OCI-LY1 (cell line): ENCODE measurements at regions not wholly inside any gene's neighbourhood (a gene's known extent, or its start where the extent isn't known, plus 50 kb on each side); places are given as distances from the start of the nearest gene placed in this dataset.

Experiments
- EZH2 ChIP-seq: fragments of 200-600 bp; sonication (generic), shearing (Covaris generic); IDR thresholded peaks from 2 replicates; pipeline ENCODE4 v1.8.0; 2017; ENCODE audit warnings: borderline replicate concordance, mixed run types, mild to moderate bottlenecking, antibody characterized with exemption, low read length, moderate library complexity, mixed read lengths
- TF ChIP-seq, protein P1 (sequence below): fragments of 200-600 bp; sonication (generic), shearing (Covaris generic); IDR thresholded peaks from 2 replicates; pipeline ENCODE4 v1.5.1; 2017; ENCODE audit warnings: mild to moderate bottlenecking, antibody characterized with exemption, low read length, moderate library complexity, mixed read lengths

GRCh38 chr4:163930086-163930485, 435.6 kb downstream of the TMA16 start:
- TF ChIP-seq, protein P1, sequence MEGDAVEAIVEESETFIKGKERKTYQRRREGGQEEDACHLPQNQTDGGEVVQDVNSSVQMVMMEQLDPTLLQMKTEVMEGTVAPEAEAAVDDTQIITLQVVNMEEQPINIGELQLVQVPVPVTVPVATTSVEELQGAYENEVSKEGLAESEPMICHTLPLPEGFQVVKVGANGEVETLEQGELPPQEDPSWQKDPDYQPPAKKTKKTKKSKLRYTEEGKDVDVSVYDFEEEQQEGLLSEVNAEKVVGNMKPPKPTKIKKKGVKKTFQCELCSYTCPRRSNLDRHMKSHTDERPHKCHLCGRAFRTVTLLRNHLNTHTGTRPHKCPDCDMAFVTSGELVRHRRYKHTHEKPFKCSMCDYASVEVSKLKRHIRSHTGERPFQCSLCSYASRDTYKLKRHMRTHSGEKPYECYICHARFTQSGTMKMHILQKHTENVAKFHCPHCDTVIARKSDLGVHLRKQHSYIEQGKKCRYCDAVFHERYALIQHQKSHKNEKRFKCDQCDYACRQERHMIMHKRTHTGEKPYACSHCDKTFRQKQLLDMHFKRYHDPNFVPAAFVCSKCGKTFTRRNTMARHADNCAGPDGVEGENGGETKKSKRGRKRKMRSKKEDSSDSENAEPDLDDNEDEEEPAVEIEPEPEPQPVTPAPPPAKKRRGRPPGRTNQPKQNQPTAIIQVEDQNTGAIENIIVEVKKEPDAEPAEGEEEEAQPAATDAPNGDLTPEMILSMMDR, result no peak
- no peak for TF ChIP-seq EZH2
